Upper lobe of right lung (tissue), 1 donor: ENCODE measurements at regions not wholly inside any gene's neighbourhood (a gene's known extent, or its start where the extent isn't known, plus 50 kb on each side); places are given as distances from the start of the nearest gene placed in this dataset.
A peak's percentile ranks its signal among the peaks of the same experiment; 100 is the strongest.

Experiments used
- ATAC-seq: fragments of 200-7000 bp; cut with Tn5 transposase; one replicate; pipeline ENCODE4 v1.9.1; 2020; ENCODE audit warnings: mild to moderate bottlenecking, moderate library complexity
- DNase-seq: peaks from one replicate; pipeline ENCODE4 v3.0.0-alpha.2; 2020
- H3K27ac ChIP-seq: fragments of 200-600 bp; one replicate; pipeline ENCODE4 v1.8.0; 2022
- H3K27me3 ChIP-seq: fragments of 200-600 bp; one replicate; pipeline ENCODE4 v1.8.0; 2022; ENCODE audit warnings: mild to moderate bottlenecking
- H3K36me3 ChIP-seq: fragments of 200-600 bp; one replicate; pipeline ENCODE4 v1.8.0; 2022
- H3K4me1 ChIP-seq: fragments of 200-600 bp; one replicate; pipeline ENCODE4 v1.8.0; 2022
- H3K4me3 ChIP-seq: fragments of 200-600 bp; one replicate; pipeline ENCODE4 v1.8.0; 2022; ENCODE audit warnings: mild to moderate bottlenecking
- H3K9me3 ChIP-seq: fragments of 200-600 bp; one replicate; pipeline ENCODE4 v1.8.0; 2022
- CTCF ChIP-seq: fragments of 200-600 bp; IDR thresholded peaks from one replicate; pipeline ENCODE4 v1.8.0; 2022; ENCODE audit warnings: antibody characterized with exemption
- intact Hi-C: fragments of 100-400 bp; cut with DNase I; formaldehyde crosslinking; loops from one replicate; pipeline ENCODE4 v1.11.0; 2022
- donor health status: DM: no; HTN: yes; CAD: no; lungs with severe emphysema.

DNA sequence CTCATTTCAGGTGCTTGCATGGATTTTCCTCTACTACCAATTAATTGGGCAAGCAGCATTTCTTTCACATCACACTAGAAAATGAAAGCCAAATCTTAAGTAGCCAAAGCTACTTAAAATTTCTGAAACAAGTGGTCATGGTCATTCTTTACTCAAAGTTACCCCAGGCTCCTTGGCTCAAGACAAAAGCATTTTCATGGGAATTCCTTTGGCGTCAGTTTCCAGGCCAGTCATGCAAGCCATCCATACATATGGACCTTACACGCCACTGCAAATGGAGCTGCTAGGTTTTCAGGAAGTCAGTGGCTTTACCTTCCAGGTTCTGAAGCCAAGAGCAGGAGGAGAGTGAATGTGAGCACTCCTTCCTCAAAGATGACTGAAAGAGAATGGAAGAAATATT lies 83.7 kb upstream of the IL12A start:
- H3K27ac ChIP-seq = no peak overlapping the region
- intact Hi-C loops = no loop called here
- H3K4me1 ChIP-seq = no peaks in the 10 kb centered on the region
- DNase-seq (no peak), ATAC-seq (no peak)
- H3K9me3 ChIP-seq = no peaks in the 10 kb centered on the region
- no peaks in the 10 kb centered on the region for H3K27me3 ChIP-seq
- TF ChIP-seq CTCF = no peak
- H3K4me3 ChIP-seq = no peak overlapping the region
- H3K36me3 ChIP-seq = no peaks in the 10 kb centered on the region

- Histone ChIP-seq H3K4me1 (no peaks in the 10 kb centered on the region), H3K36me3 (no peaks in the 10 kb centered on the region), H3K27me3 (no peaks in the 10 kb centered on the region), H3K27ac (no peak overlapping the region), H3K4me3 (no peak overlapping the region), H3K9me3 (no peaks in the 10 kb centered on the region)
- ATAC-seq (no peak), DNase-seq (no peak)
- intact Hi-C loops = no loop called here
- TF ChIP-seq CTCF = no peak
Observed at GRCh38 chr3:159907828-159908227, 80.8 kb upstream of the IL12A start.

DNA sequence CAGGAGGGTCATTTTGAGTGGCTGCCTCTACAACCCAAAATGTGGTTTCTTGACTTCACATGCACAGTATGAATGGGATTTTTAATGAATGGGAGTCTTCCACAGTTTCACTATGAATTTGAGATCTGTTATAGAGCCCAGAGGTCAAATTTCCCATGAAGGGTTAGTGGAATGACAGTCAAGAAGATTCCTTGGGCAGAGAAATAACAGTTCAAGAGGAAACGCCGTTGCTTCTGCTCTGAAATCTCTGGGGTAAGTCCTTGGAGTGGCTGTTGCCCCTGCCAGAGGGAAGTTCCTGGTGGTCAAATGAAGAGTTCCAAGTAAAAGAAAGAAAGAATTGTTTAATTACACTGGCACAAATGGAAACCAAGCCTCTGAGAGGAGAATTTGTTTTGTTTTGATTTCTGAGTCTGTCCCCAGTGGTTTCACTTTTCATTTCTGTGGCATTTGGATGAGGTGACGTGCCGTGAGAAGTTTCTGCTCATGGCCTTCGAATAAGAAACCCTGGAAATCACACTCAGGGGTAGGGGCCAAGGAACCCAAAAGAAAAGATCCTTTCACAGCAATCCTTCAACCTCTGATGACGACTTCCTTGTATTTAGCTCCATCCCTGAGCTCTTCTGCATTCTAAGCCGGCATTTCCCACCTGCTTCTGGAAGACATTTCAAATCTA lies 77.5 kb upstream of the IL12A start:
- peak overlapping the region; percentile 56 for H3K27ac ChIP-seq
- H3K27me3 ChIP-seq = no peaks in the 10 kb centered on the region
- no peaks in the 10 kb centered on the region for H3K36me3 ChIP-seq
- no peak for TF ChIP-seq CTCF
- no peaks in the 10 kb centered on the region for H3K4me1 ChIP-seq
- H3K9me3 ChIP-seq = no peaks in the 10 kb centered on the region
- intact Hi-C loops = no loop called here
- ATAC-seq (peak; percentile 63), DNase-seq (no peak)
- H3K4me3 ChIP-seq = peak overlapping the region; percentile 35

GRCh38 chr3:159911664-159912037 lies 77.0 kb upstream of the IL12A start:
- ATAC-seq = no peak
- Histone ChIP-seq H3K36me3 (no peaks in the 10 kb centered on the region), H3K27ac (peak overlapping the region; percentile 56), H3K4me1 (no peaks in the 10 kb centered on the region), H3K27me3 (no peaks in the 10 kb centered on the region), H3K4me3 (peak overlapping the region; percentile 35), H3K9me3 (no peaks in the 10 kb centered on the region)
- TF ChIP-seq CTCF = no peak
- intact Hi-C loops = no loop called here
- no peak for DNase-seq

- H3K4me3 ChIP-seq = no peak overlapping the region
- intact Hi-C loops = no loop called here
- ATAC-seq = no peak
- no peaks in the 10 kb centered on the region for H3K27me3 ChIP-seq
- H3K36me3 ChIP-seq = no peaks in the 10 kb centered on the region
- H3K27ac ChIP-seq = no peak overlapping the region
- no peak for DNase-seq
- no peaks in the 10 kb centered on the region for H3K4me1 ChIP-seq
- TF ChIP-seq CTCF = no peak
- no peaks in the 10 kb centered on the region for H3K9me3 ChIP-seq
Observed at GRCh38 chr3:159913712-159914414, 74.8 kb upstream of the IL12A start.
